ENCODE measurements at regions not wholly inside any gene's neighbourhood (a gene's known extent, or its start where the extent isn't known, plus 50 kb on each side); places are given as distances from the start of the nearest gene placed in this dataset.

- ATAC-seq (no peak), DNase-seq (ENCODE audit: missing footprints) (no peak)
- intact Hi-C loops (cut with DNase I): no loop called here
Measured at GRCh38 chr4:137025484-137026059, 506.7 kb downstream of the PCDH18 start.

DNA sequence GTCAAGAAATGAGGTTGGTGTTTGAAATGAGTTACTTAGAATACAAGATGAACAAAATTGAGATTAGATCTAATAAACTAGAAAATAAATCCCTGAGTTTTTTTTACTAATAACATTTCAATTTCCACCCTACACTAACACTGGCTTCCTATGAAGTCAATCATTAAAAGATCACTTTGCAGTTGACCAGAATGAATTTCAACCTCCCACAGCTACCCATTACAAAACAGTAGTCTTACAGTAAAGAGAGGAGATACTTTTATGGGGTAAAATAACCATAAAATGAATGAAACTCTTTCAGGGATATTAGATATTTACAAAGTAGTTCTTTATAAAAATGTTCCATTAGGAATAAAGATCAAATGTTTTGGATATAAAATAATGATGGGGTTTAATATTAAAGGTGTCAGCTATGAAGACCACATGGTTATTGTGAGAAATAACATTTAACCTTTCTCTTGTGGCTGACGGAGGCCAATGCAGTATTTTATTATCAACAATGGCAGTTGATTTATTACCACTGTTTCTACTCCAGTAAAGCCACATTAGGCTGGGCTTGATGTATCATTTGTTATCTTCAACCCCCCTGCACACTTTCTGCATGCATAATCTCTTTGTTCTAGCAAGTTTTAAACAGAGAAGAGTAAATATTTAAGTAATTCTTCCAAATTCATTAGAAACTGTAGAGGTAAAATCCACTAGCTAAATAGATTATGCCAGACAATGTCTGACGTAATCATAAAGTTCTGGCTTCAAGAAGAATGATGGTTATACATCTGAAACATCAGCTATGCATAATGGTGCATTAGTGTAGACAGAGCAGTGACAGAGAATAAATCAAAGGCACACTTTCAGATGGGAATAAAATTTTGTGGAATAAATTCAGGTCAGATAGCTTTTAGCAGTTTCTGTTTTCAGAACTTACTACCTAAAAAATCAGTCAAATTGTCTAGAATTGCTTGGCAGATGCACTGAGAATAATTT, 516.6 kb downstream of the PCDH18 start:
- DNase-seq (ENCODE audit: missing footprints) (no peak), ATAC-seq (no peak)
- intact Hi-C loops (cut with DNase I): no loop called here

DNA sequence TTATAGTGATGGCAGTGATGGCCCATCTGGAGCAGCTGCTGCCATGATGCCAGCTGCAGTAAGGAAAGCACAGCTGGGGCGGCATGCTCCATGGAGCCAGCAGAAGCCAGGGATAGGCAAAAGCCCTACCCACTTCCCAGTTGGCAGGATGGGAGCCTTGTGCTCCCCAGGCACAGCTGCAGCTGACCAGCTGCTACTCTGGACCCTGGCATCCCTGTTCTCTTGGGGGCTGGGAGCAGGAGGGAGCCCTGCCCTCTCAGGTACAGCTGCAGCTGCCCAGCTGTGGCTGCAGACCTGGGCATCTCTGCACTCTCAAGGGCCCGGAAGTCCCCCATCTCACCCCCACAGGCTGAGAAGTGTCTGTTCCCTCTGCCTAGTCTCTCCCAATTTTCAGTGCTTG, 531.9 kb downstream of the PCDH18 start:
- DNase-seq (ENCODE audit: missing footprints) (peak; percentile 9), ATAC-seq (no peak)
- intact Hi-C loops (cut with DNase I): no loop called here

- DNase-seq (ENCODE audit: missing footprints) (no peak), ATAC-seq (no peak)
- intact Hi-C loops (cut with DNase I): no loop called here
Measured at GRCh38 chr4:136992032-136992431, 540.3 kb downstream of the PCDH18 start.

- ATAC-seq (no peak), DNase-seq (ENCODE audit: missing footprints) (no peak)
- intact Hi-C loops (cut with DNase I): no loop called here
Measured at GRCh38 chr4:136985683-136986082, 546.6 kb downstream of the PCDH18 start.

GRCh38 chr4:136967069-136967468, 565.2 kb downstream of the PCDH18 start:
- intact Hi-C loops (cut with DNase I): no loop called here
- ATAC-seq (no peak), DNase-seq (ENCODE audit: missing footprints) (no peak)

DNA sequence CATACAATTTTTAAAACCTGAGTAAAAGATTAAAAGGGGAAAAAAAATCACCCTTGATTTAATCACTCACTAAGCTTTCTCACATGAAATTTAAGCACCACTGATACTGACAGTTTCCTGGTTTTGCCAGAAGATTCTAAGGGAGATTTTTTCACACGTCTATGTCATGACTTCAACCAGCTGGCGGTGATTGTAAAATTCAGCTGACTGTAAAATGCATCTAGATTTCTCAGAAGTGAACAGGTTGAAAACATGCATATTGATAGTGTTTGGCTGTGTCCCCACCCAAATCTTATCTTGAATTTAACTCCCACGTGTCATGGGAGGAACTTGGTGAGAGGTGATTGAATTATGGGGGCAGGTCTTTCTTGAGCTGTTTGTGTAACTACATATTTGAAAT, 566.8 kb downstream of the PCDH18 start:
- ATAC-seq: no peak
- no peak for DNase-seq (ENCODE audit: missing footprints)
- intact Hi-C loops (cut with DNase I): no loop called here

DNA sequence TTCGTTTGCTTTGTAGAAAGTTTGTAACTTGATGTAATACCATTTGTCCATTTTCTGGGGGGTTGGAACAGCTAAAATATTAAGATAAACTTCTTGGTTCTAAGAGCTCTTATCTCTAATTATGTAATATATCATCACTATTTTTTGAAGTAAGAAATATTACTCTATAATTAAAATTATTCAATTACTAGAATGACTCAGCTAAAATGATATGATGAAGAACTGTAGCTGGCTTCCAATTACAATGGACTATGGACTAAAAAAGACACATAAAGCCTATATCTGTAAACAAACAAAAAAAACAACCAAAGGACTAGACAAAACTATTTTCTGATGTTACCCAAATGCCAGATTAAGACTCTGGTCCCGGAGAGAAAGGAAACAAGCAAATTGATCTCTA, 569.4 kb downstream of the PCDH18 start:
- DNase-seq (ENCODE audit: missing footprints): no peak
- intact Hi-C loops (cut with DNase I): no loop called here
- ATAC-seq: no peak

GRCh38 chr4:136946307-136946907, 585.9 kb downstream of the PCDH18 start:
- ATAC-seq (no peak), DNase-seq (ENCODE audit: missing footprints) (peak; percentile 58)
- intact Hi-C loops (cut with DNase I): no loop called here

- intact Hi-C loops (cut with DNase I): no loop called here
- ATAC-seq (no peak), DNase-seq (ENCODE audit: missing footprints) (no peak)
Measured at GRCh38 chr4:136939781-136940180, 592.5 kb downstream of the PCDH18 start.

DNA sequence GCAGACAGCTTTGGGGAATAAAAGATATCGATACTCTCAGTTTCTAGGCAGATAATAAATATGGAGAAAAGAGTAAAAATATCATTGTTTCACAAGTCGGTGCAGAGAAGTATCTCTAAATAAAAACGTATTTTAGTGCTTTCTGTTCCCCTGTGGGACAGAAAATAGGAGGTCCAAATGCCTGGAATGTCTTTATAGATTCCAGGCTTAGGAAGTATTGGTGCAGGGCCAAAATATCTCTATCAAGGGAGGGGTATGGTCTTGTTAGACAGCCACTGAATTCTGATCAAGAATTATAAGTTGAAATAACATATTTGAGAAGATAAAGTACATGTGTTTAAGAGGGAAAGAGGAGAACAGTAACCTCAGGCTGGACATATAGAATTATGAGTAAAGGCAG, 596.4 kb downstream of the PCDH18 start:
- intact Hi-C loops (cut with DNase I): no loop called here
- ATAC-seq: no peak
- DNase-seq (ENCODE audit: missing footprints): no peak

DNA sequence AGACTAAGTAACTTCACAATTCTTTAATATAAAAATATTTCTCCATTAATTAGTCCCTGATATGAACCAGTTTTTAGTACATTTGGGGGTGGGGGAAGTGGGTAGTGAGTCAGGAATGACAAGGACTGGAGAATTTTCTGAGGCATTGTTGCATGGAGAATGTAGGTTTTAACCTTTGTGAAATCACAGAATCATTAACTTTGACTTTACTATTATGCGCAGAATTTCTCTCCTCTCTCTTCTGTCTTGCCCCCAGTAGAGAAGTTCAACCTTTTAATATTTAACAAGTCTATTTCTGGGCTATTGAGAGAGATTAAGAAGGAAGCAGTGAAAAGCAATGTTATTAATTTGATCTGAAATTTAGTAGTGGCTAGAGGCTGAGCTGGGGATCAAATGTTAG, 597.0 kb downstream of the PCDH18 start:
- intact Hi-C loops (cut with DNase I): no loop called here
- no peak for ATAC-seq
- DNase-seq (ENCODE audit: missing footprints): no peak

GRCh38 chr4:136934601-136935000, 597.7 kb downstream of the PCDH18 start:
- DNase-seq (ENCODE audit: missing footprints) (no peak), ATAC-seq (no peak)
- intact Hi-C loops (cut with DNase I): no loop called here

DNA sequence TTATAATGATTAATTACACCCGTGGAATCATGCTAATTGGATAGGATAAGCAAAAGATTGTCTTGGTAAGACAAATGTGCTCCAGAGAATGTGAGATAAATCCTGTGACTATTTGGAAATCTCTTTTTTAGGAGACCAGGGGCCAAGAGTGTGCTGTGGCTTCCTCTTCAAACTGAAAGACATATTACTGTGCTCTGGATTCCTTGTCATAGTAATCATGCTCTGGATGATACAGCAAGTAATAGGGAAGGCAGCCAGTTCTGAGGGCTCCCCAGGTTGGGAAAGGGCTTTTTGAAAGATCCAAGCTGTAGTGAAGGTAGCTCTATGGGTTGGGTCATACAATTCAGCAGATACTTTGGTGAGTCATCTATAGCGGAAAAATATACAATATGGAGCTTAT, 600.5 kb downstream of the PCDH18 start:
- intact Hi-C loops (cut with DNase I): no loop called here
- DNase-seq (ENCODE audit: missing footprints) (no peak), ATAC-seq (no peak)

GRCh38 chr4:136928957-136929411, 603.3 kb downstream of the PCDH18 start:
- no peak for DNase-seq (ENCODE audit: missing footprints)
- no peak for ATAC-seq
- intact Hi-C loops (cut with DNase I): no loop called here

DNA sequence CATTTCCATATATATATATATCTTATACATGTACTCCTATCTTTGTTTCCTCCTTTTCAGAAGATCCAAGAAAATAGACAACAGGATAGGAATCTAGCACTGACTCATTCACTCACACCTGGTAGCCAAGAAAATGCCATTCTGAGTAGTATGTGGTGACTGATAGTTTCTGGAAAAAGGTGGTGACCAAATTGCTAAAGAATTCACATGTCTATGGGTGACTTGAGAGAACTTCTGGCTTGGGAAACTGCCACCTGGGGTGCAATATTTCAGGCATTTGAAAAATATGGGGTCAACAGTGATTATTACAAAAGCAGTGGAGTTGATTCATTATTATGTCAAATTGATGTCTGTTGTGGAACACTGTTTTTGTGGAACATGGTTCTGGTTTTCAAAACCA, 605.1 kb downstream of the PCDH18 start:
- ATAC-seq (no peak), DNase-seq (ENCODE audit: missing footprints) (no peak)
- intact Hi-C loops (cut with DNase I): no loop called here

- no peak for ATAC-seq
- DNase-seq (ENCODE audit: missing footprints): no peak
- intact Hi-C loops (cut with DNase I): no loop called here
Measured at GRCh38 chr4:136925203-136925602, 607.1 kb downstream of the PCDH18 start.

DNA sequence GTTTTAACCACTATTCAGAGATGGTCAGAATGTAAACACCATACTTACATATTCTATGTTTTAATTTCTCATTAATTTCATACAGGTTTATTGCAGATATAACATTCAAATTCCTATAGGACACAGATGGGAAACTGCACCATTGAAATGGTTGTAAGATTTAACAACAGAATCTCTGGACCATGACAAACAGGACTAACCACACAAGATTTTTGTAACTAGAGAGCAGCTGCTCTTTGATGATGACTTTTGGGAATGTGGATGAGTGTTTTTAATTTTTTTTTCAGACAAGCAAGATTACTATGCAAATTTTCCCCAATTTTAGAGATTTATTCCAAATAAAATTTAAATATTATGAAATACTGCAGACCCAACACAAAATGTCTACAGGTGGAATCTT, 610.2 kb downstream of the PCDH18 start:
- intact Hi-C loops (cut with DNase I): no loop called here
- DNase-seq (ENCODE audit: missing footprints) (no peak), ATAC-seq (no peak)

DNA sequence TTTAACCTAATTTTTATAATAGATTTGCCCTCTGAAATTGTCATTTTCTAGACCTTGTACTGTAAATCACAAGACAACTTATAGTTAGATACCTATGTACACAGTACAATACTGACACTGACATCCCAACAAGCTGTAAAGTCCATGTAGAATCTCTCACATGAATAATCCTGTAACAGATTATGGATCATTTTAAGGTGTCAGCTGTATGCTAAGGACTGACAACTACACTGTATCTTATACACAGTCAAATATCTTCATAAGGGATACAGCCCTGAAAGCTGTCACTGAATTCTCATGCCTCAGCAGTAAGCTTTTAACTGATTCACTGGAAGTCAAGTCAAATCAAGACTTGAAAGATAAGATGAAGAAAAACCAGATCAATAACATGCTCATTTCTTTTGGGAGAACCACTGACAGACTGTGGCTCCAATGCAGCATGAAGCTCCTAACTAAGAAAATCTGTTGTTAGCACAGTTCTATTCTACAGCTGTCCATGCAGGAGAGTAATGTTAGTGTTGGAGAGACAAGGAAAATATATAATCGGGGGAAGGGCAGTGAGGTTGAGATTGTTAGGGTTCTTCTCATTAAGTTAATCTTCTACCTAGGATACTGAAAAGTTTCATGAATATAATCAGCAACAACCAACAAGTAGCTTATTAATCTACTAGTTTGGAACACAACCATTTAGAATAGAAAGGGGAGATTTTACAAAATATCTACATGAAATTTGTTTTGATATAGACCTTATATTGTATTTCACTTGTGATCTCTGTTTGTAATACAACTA, 612.0 kb downstream of the PCDH18 start:
- no peak for ATAC-seq
- DNase-seq (ENCODE audit: missing footprints): no peak
- intact Hi-C loops (cut with DNase I): no loop called here

Measured in Right ventricle myocardium inferior (tissue), 1 donor.